HG03108 (cell line): ENCODE measurements at regions not wholly inside any gene's neighbourhood (a gene's known extent, or its start where the extent isn't known, plus 50 kb on each side); places are given as distances from the start of the nearest gene placed in this dataset.

Experiments used
- ATAC-seq: cut with Tn5 transposase; IDR thresholded peaks from one replicate; pipeline ENCODE4 v1.9.1; 2021; ENCODE audit warnings: moderate library complexity; ENCODE audit not compliant: unreplicated experiment

- ATAC-seq, result no peak
Measured at GRCh38 chr6:167643223-167643622, 183.5 kb upstream of the AFDN start.

GRCh38 chr6:167643716-167644115, 183.0 kb upstream of the AFDN start:
- ATAC-seq, result no peak

GRCh38 chr6:167644412-167645132, 182.1 kb upstream of the AFDN start:
- ATAC-seq, result no peak

GRCh38 chr6:167645368-167645767, 181.3 kb upstream of the AFDN start:
- ATAC-seq, result no peak

- ATAC-seq, result no peak
Measured at GRCh38 chr6:167647306-167647705, 179.4 kb upstream of the AFDN start.

GRCh38 chr6:167647737-167648470, 178.8 kb upstream of the AFDN start:
- ATAC-seq, result no peak

GRCh38 chr6:167648501-167649278, 178.0 kb upstream of the AFDN start:
- no peak for ATAC-seq

GRCh38 chr6:167649476-167649875, 177.2 kb upstream of the AFDN start:
- no peak for ATAC-seq

- no peak for ATAC-seq
Measured at GRCh38 chr6:167650730-167651317, 175.9 kb upstream of the AFDN start.

GRCh38 chr6:167651318-167652041, 175.2 kb upstream of the AFDN start:
- no peak for ATAC-seq

GRCh38 chr6:167652042-167652700, 174.5 kb upstream of the AFDN start:
- no peak for ATAC-seq

- no peak for ATAC-seq
Measured at GRCh38 chr6:167652701-167653095, 174.0 kb upstream of the AFDN start.

- ATAC-seq, result no peak
Measured at GRCh38 chr6:167653561-167653960, 173.2 kb upstream of the AFDN start.

GRCh38 chr6:167654389-167654788, 172.3 kb upstream of the AFDN start:
- ATAC-seq, result no peak

- ATAC-seq, result no peak
Measured at GRCh38 chr6:167655174-167655821, 171.4 kb upstream of the AFDN start.

GRCh38 chr6:167658106-167658505, 168.6 kb upstream of the AFDN start:
- no peak for ATAC-seq

GRCh38 chr6:167659046-167659445, 167.7 kb upstream of the AFDN start:
- ATAC-seq, result no peak

GRCh38 chr6:167660424-167660823, 166.3 kb upstream of the AFDN start:
- no peak for ATAC-seq

GRCh38 chr6:167660944-167661551, 165.7 kb upstream of the AFDN start:
- ATAC-seq, result no peak
